OCI-LY3 (cell line): ENCODE measurements at regions not wholly inside any gene's neighbourhood (a gene's known extent, or its start where the extent isn't known, plus 50 kb on each side); places are given as distances from the start of the nearest gene placed in this dataset.
A peak's percentile ranks its signal among the peaks of the same experiment; 100 is the strongest.

Source experiments
- H2AFZ ChIP-seq: fragments of 200-600, 300-600 bp; shearing (Covaris generic); 2 replicates; pipeline ENCODE4 v1.6.0; 2014; ENCODE audit warnings: antibody characterized with exemption, low read depth, low read length
- H3K27ac ChIP-seq: fragments of 200-600, 300-600 bp; sonication (generic); 2 replicates; pipeline ENCODE4 v1.5.1; 2014; ENCODE audit warnings: mild to moderate bottlenecking, low read length, moderate library complexity, mixed read lengths
- H3K27me3 ChIP-seq: fragments of 200-600, 300-600 bp; sonication (generic); 2 replicates; pipeline ENCODE4 v1.6.1; 2014; ENCODE audit warnings: low read depth, low read length, mixed read lengths
- H3K36me3 ChIP-seq: fragments of 200-600, 300-600 bp; sonication (generic); replicated peaks from 2 replicates; pipeline ENCODE3; 2014; ENCODE audit warnings: low read depth, low read length, mixed read lengths
- H3K4me1 ChIP-seq: fragments of 300-600, 200-600 bp; sonication (generic); 2 replicates; pipeline ENCODE4 v1.6.1; 2014; ENCODE audit warnings: low read length, mixed read lengths
- H3K4me2 ChIP-seq: fragments of 200-600, 300-600 bp; sonication (generic); 2 replicates; pipeline ENCODE4 v1.6.1; 2014; ENCODE audit warnings: low read length, mixed read lengths
- H3K4me3 ChIP-seq: fragments of 300-600, 200-600 bp; sonication (generic); 2 replicates; pipeline ENCODE4 v1.5.1; 2014; ENCODE audit warnings: antibody characterized with exemption, mild to moderate bottlenecking, low read length, moderate library complexity
- H3K79me2 ChIP-seq: fragments of 300-600, 200-600 bp; shearing (Covaris generic); 2 replicates; pipeline ENCODE4 v1.6.1; 2014; ENCODE audit warnings: mild to moderate bottlenecking, low read length, mixed read lengths
- H3K9ac ChIP-seq: fragments of 300-600, 200-600 bp; shearing (Covaris generic); 2 replicates; pipeline ENCODE4 v1.6.0; 2014; ENCODE audit warnings: mild to moderate bottlenecking, low read length, moderate library complexity
- H3K9me3 ChIP-seq: fragments of 200-600, 300-600 bp; shearing (Covaris generic); 2 replicates; pipeline ENCODE4 v1.6.1; 2014; ENCODE audit warnings: low read length, mixed read lengths; ENCODE audit not compliant: insufficient read depth
- H4K20me1 ChIP-seq: fragments of 200-600, 300-600 bp; sonication (generic); 2 replicates; pipeline ENCODE4 v1.6.1; 2016; ENCODE audit warnings: low read length, mixed read lengths; ENCODE audit not compliant: insufficient read depth
- EZH2phosphoT487 ChIP-seq: fragments of 200-600 bp; shearing (Covaris generic); IDR thresholded peaks from 2 replicates; pipeline ENCODE4 v1.6.1; 2018; ENCODE audit warnings: antibody characterized with exemption, mixed run types, low read depth
- TF ChIP-seq, protein P1 (sequence below): fragments of 200-600, 300-600 bp; sonication (generic); IDR thresholded peaks from 2 replicates; pipeline ENCODE4 v1.5.1; 2014; ENCODE audit warnings: antibody characterized with exemption, low read length, low read depth

GRCh38 chr7:130899638-130900401 is 165.8 kb upstream of the KLF14 start:
- H3K4me3 ChIP-seq = no peak overlapping the region
- TF ChIP-seq, protein P1, sequence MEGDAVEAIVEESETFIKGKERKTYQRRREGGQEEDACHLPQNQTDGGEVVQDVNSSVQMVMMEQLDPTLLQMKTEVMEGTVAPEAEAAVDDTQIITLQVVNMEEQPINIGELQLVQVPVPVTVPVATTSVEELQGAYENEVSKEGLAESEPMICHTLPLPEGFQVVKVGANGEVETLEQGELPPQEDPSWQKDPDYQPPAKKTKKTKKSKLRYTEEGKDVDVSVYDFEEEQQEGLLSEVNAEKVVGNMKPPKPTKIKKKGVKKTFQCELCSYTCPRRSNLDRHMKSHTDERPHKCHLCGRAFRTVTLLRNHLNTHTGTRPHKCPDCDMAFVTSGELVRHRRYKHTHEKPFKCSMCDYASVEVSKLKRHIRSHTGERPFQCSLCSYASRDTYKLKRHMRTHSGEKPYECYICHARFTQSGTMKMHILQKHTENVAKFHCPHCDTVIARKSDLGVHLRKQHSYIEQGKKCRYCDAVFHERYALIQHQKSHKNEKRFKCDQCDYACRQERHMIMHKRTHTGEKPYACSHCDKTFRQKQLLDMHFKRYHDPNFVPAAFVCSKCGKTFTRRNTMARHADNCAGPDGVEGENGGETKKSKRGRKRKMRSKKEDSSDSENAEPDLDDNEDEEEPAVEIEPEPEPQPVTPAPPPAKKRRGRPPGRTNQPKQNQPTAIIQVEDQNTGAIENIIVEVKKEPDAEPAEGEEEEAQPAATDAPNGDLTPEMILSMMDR = no peak
- no peak for TF ChIP-seq EZH2phosphoT487
- peaks cover 100% of the 10 kb centered on the region for H3K79me2 ChIP-seq
- H3K27me3 ChIP-seq = no peaks in the 10 kb centered on the region
- no peak overlapping the region for H3K9ac ChIP-seq
- H3K4me2 ChIP-seq = peak overlapping the region; percentile 39
- H3K9me3 ChIP-seq = no peaks in the 10 kb centered on the region
- H3K36me3 ChIP-seq = peaks cover 89% of the 10 kb centered on the region
- no peak overlapping the region for H2AFZ ChIP-seq
- H3K27ac ChIP-seq = peak overlapping the region; percentile 67
- H4K20me1 ChIP-seq = peaks cover 100% of the 10 kb centered on the region
- peaks cover 75% of the 10 kb centered on the region for H3K4me1 ChIP-seq

- Histone ChIP-seq H3K4me2 (peak overlapping the region; percentile 39), H3K9me3 (no peaks in the 10 kb centered on the region), H2AFZ (no peak overlapping the region), H3K9ac (no peak overlapping the region), H3K36me3 (peaks cover 86% of the 10 kb centered on the region), H3K27me3 (no peaks in the 10 kb centered on the region), H3K27ac (peak overlapping the region; percentile 67), H3K4me3 (no peak overlapping the region), H3K4me1 (peaks cover 67% of the 10 kb centered on the region), H4K20me1 (peaks cover 100% of the 10 kb centered on the region), H3K79me2 (peaks cover 100% of the 10 kb centered on the region)
- TF ChIP-seq, protein P1 = no peak
- no peak for TF ChIP-seq EZH2phosphoT487
Measured at GRCh38 chr7:130900471-130901076, 166.6 kb upstream of the KLF14 start.

GRCh38 chr7:130901209-130901783 is 167.3 kb upstream of the KLF14 start:
- peaks cover 100% of the 10 kb centered on the region for H3K79me2 ChIP-seq

More at GRCh38 chr7:130901209-130901783, 167.3 kb upstream of the KLF14 start:
- H3K36me3 ChIP-seq = peaks cover 84% of the 10 kb centered on the region
- no peaks in the 10 kb centered on the region for H3K27me3 ChIP-seq
- peaks cover 62% of the 10 kb centered on the region for H3K4me1 ChIP-seq
- H3K9me3 ChIP-seq = no peaks in the 10 kb centered on the region
- H3K4me2 ChIP-seq = peak overlapping the region; percentile 39
- H3K9ac ChIP-seq = no peak overlapping the region
- H3K27ac ChIP-seq = 0 out of 2 replicates have a peak overlapping the region, but pooled peaks have one; percentile 67
- no peak for TF ChIP-seq EZH2phosphoT487
- TF ChIP-seq, protein P1 = no peak
- H3K4me3 ChIP-seq = no peak overlapping the region
- H4K20me1 ChIP-seq = peaks cover 100% of the 10 kb centered on the region
- H2AFZ ChIP-seq = no peak overlapping the region
